HG02610 (cell line): ENCODE measurements at regions not wholly inside any gene's neighbourhood (a gene's known extent, or its start where the extent isn't known, plus 50 kb on each side); places are given as distances from the start of the nearest gene placed in this dataset.
A peak's percentile ranks its signal among the peaks of the same experiment; 100 is the strongest.
"Not testable (repeated sequence)": the region's sequence is repeated elsewhere in the genome, so short reads cannot be mapped to it uniquely, and the experiment has no call there.

Experiments
- ATAC-seq: cut with Tn5 transposase; IDR thresholded peaks from one replicate; pipeline ENCODE4 v1.9.1; 2021; ENCODE audit warnings: mild to moderate bottlenecking, moderate library complexity; ENCODE audit not compliant: unreplicated experiment

- ATAC-seq = not testable (repeated sequence)
These were observed 415.5 kb downstream of the TGIF2LX start for GRCh38 chrX:90337161-90337560.

- not testable (repeated sequence) for ATAC-seq
These were observed 447.9 kb downstream of the TGIF2LX start for GRCh38 chrX:90369632-90370031.

GRCh38 chrX:90398020-90398419, 476.3 kb downstream of the TGIF2LX start:
- ATAC-seq = not testable (repeated sequence)

DNA sequence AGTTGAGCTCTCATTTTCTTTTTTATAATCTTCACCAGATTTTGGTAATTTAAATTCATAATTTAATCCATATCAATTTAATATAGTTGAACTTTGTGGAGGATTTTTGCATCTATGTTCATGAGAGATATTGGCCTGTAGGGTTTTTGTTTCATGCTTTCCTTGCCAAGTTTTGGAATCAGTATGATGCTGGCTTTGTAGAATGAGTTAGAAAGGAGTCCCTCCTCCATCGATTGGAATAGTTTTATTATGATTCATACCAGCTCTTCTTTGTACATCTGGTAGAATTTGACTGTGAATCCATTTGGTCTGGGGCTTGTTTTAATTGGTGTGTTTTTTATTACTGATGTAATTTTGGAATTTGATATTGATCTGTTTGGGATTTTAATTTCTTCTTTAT, 480.5 kb downstream of the TGIF2LX start:
- not testable (repeated sequence) for ATAC-seq

DNA sequence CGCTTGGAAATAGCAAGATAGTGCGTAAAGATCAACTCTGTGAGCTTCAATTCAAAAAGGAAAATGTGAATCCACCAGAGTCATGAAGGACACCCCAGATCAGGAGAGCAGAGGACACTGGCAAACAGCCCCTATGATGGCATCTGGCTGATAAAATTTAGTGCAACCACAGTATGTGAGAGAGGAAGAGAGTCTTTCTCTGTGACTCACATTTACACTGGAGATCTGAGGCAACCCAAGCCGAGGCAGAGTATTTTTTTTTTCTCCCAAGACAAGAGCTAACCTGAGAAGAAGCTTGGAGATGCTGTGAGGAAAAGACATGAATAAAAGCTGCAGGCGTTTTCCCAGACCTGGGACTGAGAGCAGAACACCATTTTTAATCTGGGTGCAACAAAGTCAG, 482.2 kb downstream of the TGIF2LX start:
- ATAC-seq = not testable (repeated sequence)

GRCh38 chrX:90404846-90405436, 483.2 kb downstream of the TGIF2LX start:
- ATAC-seq = not testable (repeated sequence)

- not testable (repeated sequence) for ATAC-seq
These were observed 532.1 kb downstream of the TGIF2LX start for GRCh38 chrX:90453770-90454338.

DNA sequence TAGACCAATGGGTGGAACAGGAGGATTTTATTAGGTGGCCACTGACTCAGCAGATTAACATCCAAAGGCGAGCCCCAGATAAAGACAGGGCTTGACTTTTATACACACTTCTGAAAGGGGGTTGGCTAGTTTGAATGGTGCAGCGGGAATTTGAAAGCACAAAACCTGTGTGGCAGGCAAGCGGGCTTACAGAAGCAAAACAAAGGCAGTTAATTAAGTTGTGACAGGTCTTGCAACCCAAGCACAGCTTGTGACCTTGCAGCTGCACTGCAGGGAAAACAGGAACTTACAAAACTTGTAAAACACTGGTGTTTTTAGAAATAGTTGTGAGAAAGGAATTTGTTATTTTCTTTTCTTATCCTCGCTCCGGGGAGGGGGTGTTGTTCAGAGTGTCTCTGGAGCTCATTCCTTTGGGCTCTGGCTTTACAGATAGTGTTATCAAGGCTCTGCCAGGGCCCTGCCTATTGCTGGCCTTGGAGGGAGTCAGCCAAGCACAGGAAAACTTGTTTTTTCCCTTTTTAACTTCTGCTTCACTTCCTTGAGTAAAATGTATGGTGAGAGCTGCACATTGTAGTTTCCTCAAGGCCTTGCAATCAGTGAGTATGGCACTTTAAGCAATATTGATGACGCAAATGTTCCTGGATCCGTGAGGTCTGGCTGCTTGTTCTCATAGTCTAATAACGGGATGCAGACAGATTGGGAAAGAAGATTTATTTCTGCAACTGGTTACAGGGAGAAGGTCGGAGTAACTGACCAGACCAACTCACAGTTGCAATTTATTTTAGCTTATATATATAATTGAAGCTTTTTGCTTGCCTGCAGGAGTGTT, 536.6 kb downstream of the TGIF2LX start:
- not testable (repeated sequence) for ATAC-seq

DNA sequence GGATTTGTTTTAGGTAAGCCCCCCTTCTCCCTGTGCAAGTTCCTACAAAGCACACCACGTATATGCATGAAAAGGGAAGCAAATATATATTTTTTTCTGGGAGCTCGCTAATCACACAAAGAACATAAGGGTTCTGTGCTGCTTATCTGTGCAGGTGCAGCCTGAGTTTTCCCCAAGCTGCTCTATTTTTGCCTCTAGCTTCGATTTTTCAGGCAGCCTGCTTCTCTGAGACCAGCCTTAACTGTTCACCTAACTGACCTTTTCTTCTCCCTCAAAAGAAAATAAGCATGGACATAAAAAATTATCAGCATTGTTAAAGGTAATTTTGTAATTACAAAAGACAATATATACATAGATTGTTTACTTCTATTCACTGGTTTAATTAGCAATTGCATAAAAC, 552.7 kb downstream of the TGIF2LX start:
- not testable (repeated sequence) for ATAC-seq

DNA sequence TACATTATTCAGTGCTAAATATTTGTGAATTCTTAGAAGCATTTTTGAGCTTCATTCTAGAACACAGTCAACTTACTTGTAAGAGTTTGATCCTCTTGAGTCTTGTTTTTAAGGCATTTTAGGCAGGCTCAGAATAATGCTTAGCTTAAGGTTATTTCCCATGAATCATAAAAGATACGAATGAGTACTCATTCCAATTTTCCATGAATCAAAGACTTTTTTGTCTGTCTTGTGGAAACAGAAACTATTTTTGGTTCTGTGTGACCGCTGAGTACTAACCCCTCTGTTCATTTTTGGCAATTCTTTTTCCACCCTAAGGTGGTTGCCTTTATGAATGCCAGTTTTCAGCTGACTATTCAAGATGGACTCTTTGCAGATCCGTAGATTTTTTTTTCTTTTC, 563.7 kb downstream of the TGIF2LX start:
- ATAC-seq = not testable (repeated sequence)

- ATAC-seq = not testable (repeated sequence)
These were observed 599.6 kb downstream of the TGIF2LX start for GRCh38 chrX:90521284-90521683.

DNA sequence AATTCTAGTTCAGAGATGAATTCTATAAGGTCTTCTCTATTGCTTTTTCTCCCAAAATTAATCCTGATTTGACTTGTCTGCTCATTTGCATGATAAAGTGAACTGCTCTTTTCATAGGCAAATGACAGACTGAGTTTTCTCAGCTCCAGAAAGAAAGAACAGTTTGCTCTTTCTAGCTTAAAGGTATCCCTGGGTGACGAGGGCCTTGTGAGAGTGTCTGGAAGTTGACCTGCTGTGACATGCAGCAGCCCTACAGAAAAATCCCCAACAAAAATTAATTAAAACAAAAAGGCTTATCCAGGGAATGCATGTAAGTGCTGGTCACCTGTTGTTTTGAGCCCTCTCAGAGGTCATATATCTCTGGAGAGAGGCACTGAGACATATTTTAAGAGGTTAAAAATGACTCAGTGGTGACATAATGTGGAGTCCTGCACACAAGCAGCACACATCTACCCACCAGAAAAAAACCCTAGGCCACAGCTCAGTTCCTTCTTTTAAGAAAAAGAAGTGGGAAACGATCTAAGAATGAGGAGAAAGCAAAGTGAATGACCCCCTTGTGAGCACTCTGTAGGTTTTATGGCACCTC, 602.8 kb downstream of the TGIF2LX start:
- peak; percentile 65 for ATAC-seq
